GM10266 (cell line): ENCODE measurements at regions not wholly inside any gene's neighbourhood (a gene's known extent, or its start where the extent isn't known, plus 50 kb on each side); places are given as distances from the start of the nearest gene placed in this dataset.
"Not testable (repeated sequence)": the region's sequence is repeated elsewhere in the genome, so short reads cannot be mapped to it uniquely, and the experiment has no call there.

Experiments used
- DNase-seq: peaks from one replicate; pipeline ENCODE4 v3.0.0; 2012; ENCODE audit errors: extremely low spot score
- TF ChIP-seq, protein P1 (sequence below): IDR thresholded peaks from 2 replicates; pipeline ENCODE4 v1.5.1; 2012; ENCODE audit warnings: mild to moderate bottlenecking, low read depth; ENCODE audit not compliant: control insufficient read depth, insufficient read depth; ENCODE audit errors: missing control alignments

DNA sequence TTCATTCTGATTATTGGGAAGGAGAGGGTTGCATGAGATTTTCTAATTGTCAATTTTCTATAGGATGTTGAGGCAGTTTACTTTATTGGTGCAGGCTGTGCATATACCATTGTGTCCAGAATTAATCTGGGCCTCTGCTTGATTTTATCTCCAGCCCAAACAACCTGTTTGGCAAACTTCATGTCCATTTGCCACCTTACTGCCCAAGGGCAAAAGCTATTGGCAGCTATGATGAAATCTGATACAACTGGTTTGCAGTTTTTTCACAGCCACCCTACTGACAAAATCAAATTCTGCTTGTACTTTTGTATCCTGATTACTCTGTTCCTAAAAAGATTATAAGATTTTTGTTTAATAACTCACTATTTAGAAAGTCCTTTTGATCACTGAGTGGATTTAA, 789.2 kb upstream of the FBXO33 start:
- no peak for DNase-seq
- TF ChIP-seq, protein P1, sequence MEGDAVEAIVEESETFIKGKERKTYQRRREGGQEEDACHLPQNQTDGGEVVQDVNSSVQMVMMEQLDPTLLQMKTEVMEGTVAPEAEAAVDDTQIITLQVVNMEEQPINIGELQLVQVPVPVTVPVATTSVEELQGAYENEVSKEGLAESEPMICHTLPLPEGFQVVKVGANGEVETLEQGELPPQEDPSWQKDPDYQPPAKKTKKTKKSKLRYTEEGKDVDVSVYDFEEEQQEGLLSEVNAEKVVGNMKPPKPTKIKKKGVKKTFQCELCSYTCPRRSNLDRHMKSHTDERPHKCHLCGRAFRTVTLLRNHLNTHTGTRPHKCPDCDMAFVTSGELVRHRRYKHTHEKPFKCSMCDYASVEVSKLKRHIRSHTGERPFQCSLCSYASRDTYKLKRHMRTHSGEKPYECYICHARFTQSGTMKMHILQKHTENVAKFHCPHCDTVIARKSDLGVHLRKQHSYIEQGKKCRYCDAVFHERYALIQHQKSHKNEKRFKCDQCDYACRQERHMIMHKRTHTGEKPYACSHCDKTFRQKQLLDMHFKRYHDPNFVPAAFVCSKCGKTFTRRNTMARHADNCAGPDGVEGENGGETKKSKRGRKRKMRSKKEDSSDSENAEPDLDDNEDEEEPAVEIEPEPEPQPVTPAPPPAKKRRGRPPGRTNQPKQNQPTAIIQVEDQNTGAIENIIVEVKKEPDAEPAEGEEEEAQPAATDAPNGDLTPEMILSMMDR, result no peak

DNA sequence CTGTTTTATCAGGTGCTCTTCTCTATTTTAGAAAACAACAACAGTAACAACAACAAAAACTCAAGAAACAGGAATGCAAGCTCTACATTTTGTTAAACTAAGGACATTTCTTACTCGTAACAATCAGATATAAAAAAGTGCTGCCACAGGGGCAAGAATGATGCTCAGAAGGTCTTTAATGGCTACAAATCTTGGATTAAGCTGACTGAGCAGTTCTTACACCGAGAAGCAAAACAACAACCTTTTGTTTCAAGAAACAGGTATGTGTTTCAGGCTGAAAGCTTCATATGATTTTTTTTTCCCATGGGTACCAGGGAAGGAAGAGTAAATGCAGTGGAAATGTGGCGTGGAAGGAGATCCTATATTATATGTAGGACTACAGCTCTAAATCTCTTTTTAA, 786.8 kb upstream of the FBXO33 start:
- TF ChIP-seq, protein P1, result no peak
- DNase-seq, result no peak

DNA sequence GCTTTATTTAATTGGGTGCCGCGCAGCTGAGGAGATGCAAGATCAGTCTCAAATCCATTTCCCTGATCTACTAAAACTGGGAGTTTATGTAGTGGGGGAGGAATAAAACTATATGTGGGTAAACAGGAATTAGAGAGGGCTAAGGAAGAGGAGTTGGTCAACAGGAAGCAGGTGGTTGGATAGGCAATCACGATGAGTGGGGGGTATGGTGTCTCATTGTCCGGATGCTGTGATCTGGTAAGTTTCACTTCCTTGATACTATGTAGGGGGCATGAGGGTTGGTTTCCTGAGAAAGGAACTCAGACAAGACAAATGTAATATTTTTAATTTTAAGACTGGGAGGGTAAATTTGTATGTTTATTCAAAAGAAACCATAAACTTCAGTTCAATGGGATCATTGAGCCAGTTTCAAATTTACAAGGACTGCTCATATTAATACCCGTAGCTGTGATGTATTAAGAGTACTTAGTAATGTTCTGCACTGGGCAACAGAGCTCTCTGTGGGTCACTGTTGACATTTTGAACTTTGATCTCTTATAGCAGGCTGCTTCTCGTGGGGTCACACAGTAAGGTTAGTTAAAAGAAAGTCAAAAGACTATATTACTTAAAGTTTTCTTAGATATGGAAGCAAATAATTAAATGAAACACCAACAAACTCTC, 786.2 kb upstream of the FBXO33 start:
- no peak for DNase-seq
- TF ChIP-seq, protein P1, result no peak

DNA sequence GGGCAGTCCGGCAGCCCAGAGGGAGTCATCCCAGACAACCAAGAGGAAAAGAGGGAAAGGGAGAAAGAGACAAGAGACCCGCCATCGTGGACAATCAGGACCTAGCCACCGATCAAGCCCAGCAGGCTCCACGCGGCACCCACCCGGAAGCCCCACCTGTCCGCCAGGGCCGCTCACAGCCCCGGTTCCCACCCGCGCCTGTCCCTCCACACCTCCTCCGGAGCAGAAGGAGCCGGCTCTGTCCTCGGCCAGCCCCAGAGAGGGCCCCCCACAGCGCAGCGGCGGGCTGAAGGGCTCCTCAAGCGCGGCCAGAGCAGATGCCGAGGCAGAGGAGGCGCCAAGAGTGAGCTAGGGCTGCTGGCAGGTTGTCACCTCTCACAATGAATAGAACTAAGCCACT, 784.7 kb upstream of the FBXO33 start:
- DNase-seq, result no peak
- TF ChIP-seq, protein P1, result no peak

DNA sequence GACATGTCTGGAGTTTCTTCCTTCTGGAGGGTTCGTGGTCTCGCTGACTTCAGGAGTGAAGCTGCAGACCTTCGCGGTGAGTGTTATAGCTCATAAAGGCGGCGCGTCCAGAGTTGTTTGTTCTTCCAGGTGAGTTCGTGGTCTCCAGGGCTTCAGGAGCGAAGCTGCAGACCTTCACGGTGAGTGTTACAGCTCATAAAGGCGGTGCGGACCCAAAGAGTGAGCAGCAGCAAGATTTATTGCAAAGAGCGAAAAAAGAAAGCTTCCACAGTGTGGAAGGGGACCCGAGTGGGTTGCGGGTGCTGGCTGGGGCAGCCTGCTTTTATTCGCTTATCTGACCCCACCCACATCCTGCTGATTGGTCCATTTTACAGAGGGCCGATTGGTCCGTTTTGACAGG, 784.2 kb upstream of the FBXO33 start:
- not testable (repeated sequence) for DNase-seq

DNA sequence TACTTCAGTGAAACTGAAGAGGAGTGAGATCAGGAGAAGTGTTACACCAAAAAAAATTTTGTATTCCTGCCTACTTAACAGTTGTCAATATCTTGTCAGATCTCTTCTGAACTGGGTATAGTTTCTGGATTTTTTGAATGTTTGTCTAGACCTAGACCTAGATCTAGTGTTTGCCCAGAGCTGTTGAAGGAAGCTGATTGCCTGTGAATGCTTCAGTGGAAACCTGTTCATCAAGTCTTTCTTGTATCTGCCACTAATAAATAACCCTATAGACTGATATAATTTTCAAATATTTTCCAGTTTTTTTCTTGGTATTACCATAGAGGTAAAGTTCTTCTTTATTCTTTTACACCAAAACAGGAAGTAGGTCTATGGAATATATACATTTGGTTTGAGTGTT, 781.5 kb upstream of the FBXO33 start:
- no peak for DNase-seq
- TF ChIP-seq, protein P1, result no peak

DNA sequence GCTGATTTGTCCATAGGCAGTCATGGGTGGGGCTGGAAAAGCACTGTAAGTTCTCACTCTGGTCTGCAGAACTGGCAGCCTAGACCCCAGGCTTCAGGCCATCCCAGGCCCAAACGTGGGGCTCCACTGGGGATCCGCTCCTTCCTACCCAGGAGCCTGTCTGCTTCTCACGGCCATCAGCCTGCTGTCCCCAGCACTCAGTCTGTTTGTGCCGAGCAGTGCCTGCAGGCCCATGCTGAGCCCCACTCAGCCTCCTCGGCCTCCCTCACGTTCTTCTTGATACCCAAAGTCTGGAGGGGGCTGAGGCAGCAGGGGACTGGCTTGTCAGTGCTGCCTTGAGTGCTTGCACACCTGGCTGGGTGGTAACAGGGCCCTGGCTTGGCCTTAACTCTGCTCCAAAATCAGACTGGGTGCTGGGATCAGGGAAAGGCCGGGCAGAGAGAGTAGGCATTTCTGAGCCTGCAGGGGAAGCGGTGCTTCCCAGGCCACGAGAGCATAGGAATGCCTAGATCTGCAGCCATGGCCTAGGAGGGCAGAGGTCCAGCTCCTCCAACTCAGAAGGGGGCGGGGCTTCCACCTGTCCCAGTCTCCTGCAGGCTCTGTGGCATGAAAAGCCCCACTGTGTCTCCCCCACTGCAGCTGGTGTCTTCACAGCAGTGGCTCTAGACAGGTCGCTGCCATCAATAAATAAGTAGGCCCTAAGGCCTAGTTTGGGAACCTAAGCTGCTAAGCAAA, 772.4 kb upstream of the FBXO33 start:
- DNase-seq, result no peak
- TF ChIP-seq, protein P1, result no peak
